H7 (cell line): ENCODE measurements at regions not wholly inside any gene's neighbourhood (a gene's known extent, or its start where the extent isn't known, plus 50 kb on each side); places are given as distances from the start of the nearest gene placed in this dataset.
A peak's percentile ranks its signal among the peaks of the same experiment; 100 is the strongest.

ENCODE experiments used
- DNase-seq: peaks from one replicate; pipeline ENCODE4 v3.0.0; 2012
- H3K27me3 ChIP-seq: 2 replicates; pipeline ENCODE4 v1.6.0; 2011; ENCODE audit warnings: mild to moderate bottlenecking, low read length; ENCODE audit not compliant: control insufficient read depth, insufficient read depth
- H3K36me3 ChIP-seq: replicated peaks from 2 replicates; pipeline ENCODE4 v1.5.1; 2011; ENCODE audit warnings: low read length; ENCODE audit not compliant: control insufficient read depth, insufficient read depth
- H3K4me3 ChIP-seq: 2 replicates; pipeline ENCODE4 v1.5.1; 2011; ENCODE audit warnings: low read depth, mild to moderate bottlenecking, control low read depth, low read length, moderate library complexity; ENCODE audit not compliant: insufficient read depth

DNA sequence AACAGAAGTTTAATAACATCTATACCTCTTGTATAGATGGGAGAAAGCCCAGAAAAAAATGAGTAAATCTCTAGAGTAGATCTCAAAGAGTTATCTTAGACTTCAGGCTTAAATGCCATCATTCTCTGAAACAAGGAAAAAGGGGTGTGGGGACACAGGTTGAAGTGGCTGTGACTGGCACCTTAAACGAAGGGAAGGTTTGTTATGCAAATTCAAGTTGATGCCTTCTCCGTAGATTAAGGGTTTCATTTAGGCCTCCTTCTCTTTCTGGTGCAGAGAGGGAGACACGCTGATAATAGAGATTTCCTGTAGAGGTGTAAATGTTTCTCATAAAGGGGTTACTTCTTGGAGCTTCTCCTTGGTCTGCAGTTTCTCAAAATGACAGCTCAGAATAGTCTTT lies 252.1 kb downstream of the CD83 start:
- Histone ChIP-seq H3K27me3 (no peaks in the 10 kb centered on the region), H3K36me3 (no peaks in the 10 kb centered on the region), H3K4me3 (no peak overlapping the region)
- no peak for DNase-seq

DNA sequence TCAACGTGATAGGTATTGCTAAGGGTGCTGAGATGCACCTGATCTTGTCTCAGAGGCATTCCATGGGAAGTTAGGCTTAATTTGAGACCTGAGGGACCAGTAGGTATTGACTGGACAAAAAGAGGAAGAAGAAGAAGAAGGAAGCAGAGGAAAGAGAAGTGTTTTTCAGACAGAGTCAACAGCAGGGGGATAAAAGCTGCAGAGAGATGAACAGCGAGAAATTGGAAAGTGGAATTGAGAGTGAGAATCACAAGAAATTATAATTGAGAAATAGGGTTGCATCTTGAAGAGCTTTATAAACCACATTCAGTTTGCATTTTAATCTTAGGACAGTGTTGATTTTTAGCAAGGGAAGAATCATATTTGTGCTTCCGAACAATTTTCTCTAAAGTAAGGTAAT lies 254.0 kb downstream of the CD83 start:
- Histone ChIP-seq H3K27me3 (no peaks in the 10 kb centered on the region), H3K36me3 (no peaks in the 10 kb centered on the region), H3K4me3 (no peak overlapping the region)
- no peak for DNase-seq

DNA sequence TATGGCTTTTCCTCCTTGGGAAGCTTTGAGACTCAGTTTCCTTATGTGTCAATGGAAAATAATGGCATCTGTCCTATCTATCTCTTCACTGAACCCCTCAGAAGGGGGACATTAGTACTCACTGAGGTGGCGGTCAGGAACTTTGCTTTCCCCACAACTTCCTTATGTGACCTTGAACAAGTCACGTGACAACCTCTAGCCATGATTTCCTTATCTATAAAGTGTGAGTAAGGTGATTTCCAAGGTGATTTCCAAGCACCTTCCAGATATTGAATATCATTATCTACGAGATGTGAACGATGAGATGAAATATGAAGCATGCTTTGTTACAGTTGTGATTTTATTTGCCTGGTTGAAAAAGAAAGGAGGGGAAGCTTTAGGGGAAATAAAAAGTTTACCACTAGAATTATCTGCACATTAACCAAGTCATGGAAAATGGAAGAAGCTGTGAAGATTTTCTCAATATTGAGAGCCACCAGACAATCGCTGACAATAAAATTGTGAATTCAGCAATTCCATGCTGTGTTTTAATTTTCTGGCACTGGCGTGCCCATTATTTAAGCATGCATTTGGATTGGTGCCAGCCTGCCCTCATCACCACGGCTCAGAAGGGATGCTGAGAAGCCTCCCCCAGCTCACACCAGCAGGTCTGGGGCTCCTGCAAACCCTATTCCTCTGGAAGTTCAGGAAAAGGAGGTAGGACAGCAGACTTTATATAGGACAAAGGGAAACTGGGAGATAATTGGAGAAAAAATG lies 255.3 kb downstream of the CD83 start:
- Histone ChIP-seq H3K27me3 (no peaks in the 10 kb centered on the region), H3K36me3 (no peaks in the 10 kb centered on the region), H3K4me3 (no peak overlapping the region)
- no peak for DNase-seq

- Histone ChIP-seq H3K36me3 (no peaks in the 10 kb centered on the region), H3K4me3 (no peak overlapping the region), H3K27me3 (no peaks in the 10 kb centered on the region)
- no peak for DNase-seq
These were observed 256.3 kb downstream of the CD83 start for GRCh38 chr6:14373648-14374437.

DNA sequence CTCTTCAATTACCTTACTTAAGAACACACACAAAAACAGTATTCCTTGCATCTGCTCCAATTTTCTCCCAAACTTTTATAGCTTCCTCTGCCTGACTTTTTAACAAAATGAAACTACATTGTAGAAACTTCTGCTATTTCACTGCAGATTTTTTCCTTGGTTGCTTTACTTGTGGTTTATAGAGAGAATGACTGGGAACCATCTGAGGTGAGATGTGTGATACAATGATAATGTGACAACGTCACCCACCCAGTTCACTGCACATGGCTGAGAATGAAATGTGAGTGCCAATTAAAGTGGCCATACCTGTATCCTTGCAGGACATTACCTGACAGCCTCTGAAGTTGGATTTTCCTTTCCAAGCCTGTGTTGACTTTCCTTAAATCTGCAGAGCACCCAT lies 258.4 kb downstream of the CD83 start:
- DNase-seq: no peak

GRCh38 chr6:14379568-14379967 lies 262.0 kb downstream of the CD83 start:
- no peaks in the 10 kb centered on the region for H3K36me3 ChIP-seq
- no peak overlapping the region for H3K4me3 ChIP-seq
- DNase-seq: no peak
- H3K27me3 ChIP-seq: no peaks in the 10 kb centered on the region

More for the DNA sequence above, 258.4 kb downstream of the CD83 start:
- Histone ChIP-seq H3K4me3 (no peak overlapping the region), H3K27me3 (no peaks in the 10 kb centered on the region), H3K36me3 (no peaks in the 10 kb centered on the region)

DNA sequence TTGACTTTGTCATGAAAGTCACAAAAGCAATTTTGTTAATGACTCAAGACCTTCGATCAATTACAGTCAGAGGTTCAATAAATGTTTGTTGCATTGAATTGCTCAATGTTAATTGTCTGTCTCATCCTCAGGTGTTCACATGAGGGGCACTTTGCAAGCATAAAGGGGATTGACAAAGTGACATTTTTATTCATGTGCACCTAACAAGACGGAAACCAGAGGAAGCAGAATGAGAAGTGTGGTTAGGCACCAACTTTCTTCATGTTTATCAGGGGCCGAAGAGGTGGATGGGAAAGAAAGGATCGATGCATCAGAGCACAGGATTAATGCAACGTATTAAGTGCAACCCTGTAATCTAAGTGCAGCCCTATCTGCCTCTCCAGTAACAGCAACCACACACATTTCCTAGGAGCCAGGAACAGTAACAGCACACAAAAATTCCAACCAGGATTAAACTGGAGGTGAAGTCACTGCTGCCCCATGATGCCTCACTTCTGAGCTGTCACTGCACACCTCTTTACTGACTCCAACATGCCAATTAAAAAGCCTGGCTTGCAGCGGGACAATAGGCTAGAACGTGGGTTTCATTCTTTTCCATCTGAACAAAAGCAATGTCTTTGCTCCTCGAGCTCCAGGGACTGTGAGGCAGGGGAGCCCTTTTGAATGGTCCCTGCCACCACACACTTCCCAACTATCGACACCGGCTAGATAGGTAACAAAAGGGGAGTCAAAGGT lies 262.7 kb downstream of the CD83 start:
- DNase-seq: no peak
- Histone ChIP-seq H3K4me3 (no peak overlapping the region), H3K27me3 (no peaks in the 10 kb centered on the region), H3K36me3 (no peaks in the 10 kb centered on the region)

DNA sequence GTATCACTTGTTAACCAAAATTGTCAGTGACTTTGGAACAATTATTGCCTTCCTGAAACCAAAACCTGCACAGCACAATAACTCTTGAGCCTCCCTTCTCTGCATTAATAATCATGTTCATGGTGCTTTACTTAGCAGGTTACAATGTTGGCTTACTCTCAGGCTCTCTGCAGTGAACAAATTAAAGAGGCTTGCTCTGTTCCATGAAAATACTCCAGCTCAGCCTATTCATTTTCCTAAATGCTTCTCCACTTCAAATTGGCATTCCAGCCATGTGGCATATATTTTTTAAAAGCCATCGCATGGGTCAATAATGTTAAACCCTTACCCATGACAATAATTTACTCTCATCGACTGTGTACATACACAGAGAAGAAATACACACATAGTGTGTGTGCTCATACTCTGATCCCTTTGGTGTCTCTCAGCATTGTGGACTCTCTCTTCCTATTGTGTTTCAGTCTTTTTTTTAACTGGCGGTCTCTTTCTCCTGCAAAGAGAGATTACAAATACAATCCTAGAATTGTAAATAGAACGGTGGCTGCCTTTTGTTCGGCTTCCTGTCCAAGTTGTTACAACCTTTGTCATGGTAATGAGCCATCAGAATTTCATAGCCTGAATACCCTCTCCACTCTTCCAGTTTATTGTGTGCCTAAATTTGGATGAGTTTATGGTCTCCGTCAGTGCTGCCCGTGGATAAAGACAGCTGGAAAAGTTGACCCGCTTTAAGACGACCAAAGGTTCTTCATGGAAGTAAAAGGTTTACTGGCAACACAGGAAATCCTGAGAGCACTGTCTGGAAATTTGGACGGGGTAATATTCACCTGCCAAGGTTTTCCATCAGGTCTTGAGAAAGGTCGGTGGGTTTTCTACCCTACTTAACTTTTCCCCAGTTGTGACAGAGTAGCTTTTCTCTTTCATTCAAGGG lies 263.6 kb downstream of the CD83 start:
- no peak for DNase-seq
- H3K4me3 ChIP-seq: 0 out of 2 replicates have a peak overlapping the region, but pooled peaks have one; percentile 2

DNA sequence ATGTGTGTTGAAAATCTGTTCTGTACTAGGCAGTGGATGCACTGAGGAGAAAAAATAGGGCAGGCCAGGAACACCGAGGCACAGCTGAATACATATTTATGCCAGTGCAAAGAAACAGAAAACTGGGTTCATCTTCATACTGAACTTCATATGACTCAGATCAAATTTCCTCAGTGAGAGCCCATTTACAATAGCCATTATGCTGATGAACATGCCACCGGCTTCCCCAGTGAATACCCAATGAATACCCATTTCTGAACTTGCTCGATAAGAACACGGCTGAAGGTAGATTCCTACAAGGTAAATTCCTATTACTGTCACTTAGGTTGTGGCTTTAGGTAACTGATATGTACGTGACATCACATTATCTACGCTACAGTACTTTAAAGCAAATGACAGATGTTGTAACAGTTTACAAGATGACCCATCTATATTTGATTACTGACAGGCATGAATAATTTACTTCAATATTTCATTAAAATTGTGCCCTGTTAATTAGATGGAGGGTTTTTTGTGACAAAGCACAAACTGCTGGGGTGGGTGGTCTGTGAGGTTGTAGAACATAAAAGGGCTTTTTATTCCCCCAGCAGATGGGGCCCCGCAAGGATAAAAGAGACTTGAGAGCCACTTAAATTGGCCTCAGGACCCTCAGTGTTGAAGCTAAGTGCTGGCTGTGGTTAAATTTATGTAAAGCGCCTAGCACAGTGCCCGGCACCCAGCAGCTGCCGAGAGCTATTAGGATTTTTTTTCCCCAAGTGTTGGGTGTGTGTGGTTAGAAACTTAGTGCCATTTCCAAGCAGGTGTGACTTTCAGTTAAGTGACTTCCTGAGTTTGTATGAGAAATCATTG lies 264.5 kb downstream of the CD83 start:
- Histone ChIP-seq H3K27me3 (no peaks in the 10 kb centered on the region), H3K36me3 (no peaks in the 10 kb centered on the region; the same call in 1 of the 2 replicates), H3K4me3 (0 out of 2 replicates have a peak overlapping the region, but pooled peaks have one; percentile 2)
- DNase-seq: no peak

More for the DNA sequence above, 263.6 kb downstream of the CD83 start:
- Histone ChIP-seq H3K27me3 (no peaks in the 10 kb centered on the region), H3K36me3 (no peaks in the 10 kb centered on the region; the same call in 1 of the 2 replicates)

GRCh38 chr6:14382678-14383236 lies 265.2 kb downstream of the CD83 start:
- no peak for DNase-seq
- no peak overlapping the region for H3K4me3 ChIP-seq
- H3K36me3 ChIP-seq: no peaks in the 10 kb centered on the region; the same call in 1 of the 2 replicates

DNA sequence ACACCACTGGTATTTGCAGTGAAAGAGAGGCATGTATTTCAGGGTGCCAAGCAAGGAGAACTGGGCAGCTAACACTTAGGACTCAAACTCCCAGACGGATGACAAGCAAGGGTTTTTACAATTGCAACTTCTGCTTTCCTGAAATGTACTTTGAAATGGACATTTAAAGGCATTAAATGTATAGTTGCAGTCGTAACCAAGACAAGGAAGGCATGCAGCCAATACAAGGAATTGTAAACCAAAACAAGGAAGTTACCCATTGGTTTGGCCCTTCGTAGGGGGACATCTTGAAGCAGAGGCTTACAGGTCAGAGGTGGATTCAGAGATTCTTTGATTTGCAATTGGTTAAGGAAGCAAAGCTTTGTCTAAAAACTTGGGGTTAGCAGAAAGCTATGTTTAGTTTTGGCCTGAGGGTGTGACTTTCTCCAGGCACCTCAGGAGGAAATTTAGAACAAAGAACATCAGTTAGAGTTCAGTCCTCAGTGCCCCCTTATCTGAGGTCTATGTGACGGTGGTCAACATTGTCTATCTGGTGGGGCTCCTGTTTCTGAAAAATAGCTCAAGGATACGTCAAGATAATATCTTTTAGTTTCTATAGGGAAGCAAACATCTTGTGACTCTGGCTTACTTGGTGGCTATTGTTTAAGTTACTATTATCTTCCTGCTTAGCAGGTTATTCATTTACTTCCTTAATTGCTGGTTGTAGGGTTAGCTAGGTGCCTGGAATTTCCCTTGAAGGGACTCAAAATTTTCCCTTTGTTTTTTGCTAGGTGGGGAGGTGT lies 266.0 kb downstream of the CD83 start:
- Histone ChIP-seq H3K36me3 (no peaks in the 10 kb centered on the region; the same call in 1 of the 2 replicates), H3K4me3 (no peak overlapping the region), H3K27me3 (no peaks in the 10 kb centered on the region)
- no peak for DNase-seq

More at GRCh38 chr6:14382678-14383236, 265.2 kb downstream of the CD83 start:
- H3K27me3 ChIP-seq: no peaks in the 10 kb centered on the region

- DNase-seq: no peak
- H3K4me3 ChIP-seq: no peak overlapping the region
- no peaks in the 10 kb centered on the region; the same call in 1 of the 2 replicates for H3K36me3 ChIP-seq
- H3K27me3 ChIP-seq: no peaks in the 10 kb centered on the region
These were observed 266.8 kb downstream of the CD83 start for GRCh38 chr6:14384175-14384949.
